Trophoblast cell (in vitro differentiated cells and primary cell): ENCODE measurements at regions not wholly inside any gene's neighbourhood (a gene's known extent, or its start where the extent isn't known, plus 50 kb on each side); places are given as distances from the start of the nearest gene placed in this dataset.

Source experiments
- DNase-seq, 2 donors: peaks; one replicate each; pipeline ENCODE4 v3.0.0-alpha.2; 2016
- H2AFZ ChIP-seq: 2 replicates; pipeline ENCODE4 v1.6.1; 2013; ENCODE audit warnings: low read length, moderate library complexity, mild to moderate bottlenecking; ENCODE audit not compliant: insufficient read depth, poor library complexity
- H2AK5ac ChIP-seq: 2 replicates; pipeline ENCODE4 v1.6.1; 2013; ENCODE audit warnings: mild to moderate bottlenecking, low read length
- H2BK120ac ChIP-seq: 2 replicates; pipeline ENCODE4 v1.6.1; 2013; ENCODE audit warnings: low read length, mild to moderate bottlenecking, moderate library complexity; ENCODE audit not compliant: insufficient read depth, poor library complexity
- H2BK12ac ChIP-seq: 2 replicates; pipeline ENCODE4 v1.6.1; 2013; ENCODE audit warnings: mild to moderate bottlenecking, low read length, moderate library complexity
- H2BK5ac ChIP-seq: 2 replicates; pipeline ENCODE4 v1.6.1; 2013; ENCODE audit warnings: low read length, low read depth, moderate library complexity, mild to moderate bottlenecking; ENCODE audit not compliant: poor library complexity
- H3K14ac ChIP-seq: 2 replicates; pipeline ENCODE4 v1.6.1; 2013; ENCODE audit warnings: mild to moderate bottlenecking, low read length
- H3K18ac ChIP-seq: 2 replicates; pipeline ENCODE4 v1.6.1; 2013; ENCODE audit warnings: mild to moderate bottlenecking, low read length
- H3K23ac ChIP-seq: 2 replicates; pipeline ENCODE4 v1.6.1; 2013; ENCODE audit warnings: low read length
- H3K27ac ChIP-seq: 2 replicates; pipeline ENCODE4 v1.5.1; 2013; ENCODE audit warnings: low read depth, mild to moderate bottlenecking, inconsistent platforms, low read length, moderate library complexity
- H3K27me3 ChIP-seq: 2 replicates; pipeline ENCODE4 v1.6.1; 2013; ENCODE audit warnings: inconsistent platforms, mild to moderate bottlenecking, low read length, moderate library complexity; ENCODE audit not compliant: insufficient read depth
- H3K36me3 ChIP-seq, 2 experiments: 1 replicate in 1 of 2; 2 replicates in 1 of 2; pipeline ENCODE4 v1.6.1; 2013; ENCODE audit warnings: low read length in 2 of 2, mild to moderate bottlenecking in 2 of 2, moderate library complexity in 1 of 2; ENCODE audit not compliant: insufficient read depth in 2 of 2, control insufficient read depth in 1 of 2
- H3K4ac ChIP-seq: 2 replicates; pipeline ENCODE4 v1.6.1; 2013; ENCODE audit warnings: low read depth, mild to moderate bottlenecking, low read length, moderate library complexity
- H3K4me1 ChIP-seq, 2 experiments: 1 replicate in 1 of 2; 2 replicates in 1 of 2; pipeline ENCODE4 v1.6.1; 2013; ENCODE audit warnings: low read length in 2 of 2, mild to moderate bottlenecking in 2 of 2, moderate library complexity in 1 of 2; ENCODE audit not compliant: insufficient read depth in 2 of 2, control insufficient read depth in 1 of 2
- H3K4me2 ChIP-seq: 2 replicates; pipeline ENCODE4 v1.6.1; 2013; ENCODE audit warnings: inconsistent platforms, mild to moderate bottlenecking, low read length, moderate library complexity
- H3K4me3 ChIP-seq: 2 replicates; pipeline ENCODE4 v1.5.1; 2013; ENCODE audit warnings: mild to moderate bottlenecking, low read depth, low read length, inconsistent platforms
- H3K79me1 ChIP-seq: one replicate; pipeline ENCODE4 v1.6.1; 2013; ENCODE audit warnings: low read length
- H3K79me2 ChIP-seq: 2 replicates; pipeline ENCODE4 v1.6.1; 2013; ENCODE audit warnings: low read length, mild to moderate bottlenecking; ENCODE audit not compliant: control insufficient read depth, insufficient read depth, poor library complexity
- H3K9ac ChIP-seq: 2 replicates; pipeline ENCODE4 v1.6.1; 2013; ENCODE audit warnings: mild to moderate bottlenecking, low read length
- H3K9me3 ChIP-seq: 2 replicates; pipeline ENCODE4 v1.6.1; 2013; ENCODE audit warnings: low read depth, mild to moderate bottlenecking, control low read depth, inconsistent platforms, low read length; ENCODE audit not compliant: insufficient read depth
- H4K12ac ChIP-seq: 2 replicates; pipeline ENCODE4 v1.6.1; 2013; ENCODE audit warnings: low read depth, mild to moderate bottlenecking, low read length, moderate library complexity
- H4K8ac ChIP-seq: 2 replicates; pipeline ENCODE4 v1.6.1; 2013; ENCODE audit warnings: low read depth, mild to moderate bottlenecking, low read length, moderate library complexity
- H4K91ac ChIP-seq: one replicate; pipeline ENCODE4 v1.6.1; 2013; ENCODE audit warnings: low read depth, mild to moderate bottlenecking, low read length, moderate library complexity
- WGBS: extraction: QIAGEN DNeasy Blood & Tissue Kit; methylation state at CpG from one replicate; pipeline ENCODE4 v1.1.7; 2013; ENCODE audit warnings: missing lambda C conversion rate; ENCODE audit not compliant: insufficient read length, insufficient coverage; ENCODE audit errors: extremely low coverage; 5-methylcytosine and 5-hydroxymethylcytosine counted together

- no peak overlapping the region for H2BK5ac ChIP-seq
- no peak overlapping the region for H2AK5ac ChIP-seq
- H3K27me3 ChIP-seq, result no peaks in the 10 kb centered on the region
- no peaks in the 10 kb centered on the region for H3K36me3 ChIP-seq
- no peak for DNase-seq
- H3K79me1 ChIP-seq, result no peaks in the 10 kb centered on the region
- H4K12ac ChIP-seq, result no peak overlapping the region
- H3K4me2 ChIP-seq, result no peak overlapping the region
- no peak overlapping the region for H2BK12ac ChIP-seq
- WGBS, result no CpG with 5 or more reads among the region's 2 CpGs
- no peaks in the 10 kb centered on the region for H3K79me2 ChIP-seq
- H3K4me1 ChIP-seq, result no peaks in the 10 kb centered on the region
- no peak overlapping the region for H2BK120ac ChIP-seq
- no peak overlapping the region for H3K4me3 ChIP-seq
- H4K91ac ChIP-seq, result no peak overlapping the region
- no peak overlapping the region for H3K23ac ChIP-seq
- no peak overlapping the region for H3K27ac ChIP-seq
- H4K8ac ChIP-seq, result no peak overlapping the region
- peaks cover under 1% of the 10 kb centered on the region for H3K9me3 ChIP-seq
- no peak overlapping the region for H3K14ac ChIP-seq
- no peak overlapping the region for H3K9ac ChIP-seq
- H2AFZ ChIP-seq, result no peak overlapping the region
- no peak overlapping the region for H3K18ac ChIP-seq
- H3K4ac ChIP-seq, result no peak overlapping the region
Observed at GRCh38 chr7:128145191-128145590, 95.9 kb upstream of the LEP start.

GRCh38 chr7:128146052-128146451 is 95.0 kb upstream of the LEP start:
- Histone ChIP-seq H2BK120ac (no peak overlapping the region), H3K27me3 (no peaks in the 10 kb centered on the region), H4K8ac (no peak overlapping the region), H2BK12ac (no peak overlapping the region), H3K79me1 (no peaks in the 10 kb centered on the region), H3K36me3 (no peaks in the 10 kb centered on the region), H3K4me3 (no peak overlapping the region), H3K23ac (no peak overlapping the region), H3K9me3 (peaks cover 1% of the 10 kb centered on the region), H2AFZ (no peak overlapping the region), H3K27ac (no peak overlapping the region), H2BK5ac (no peak overlapping the region), H4K12ac (no peak overlapping the region), H3K4me1 (no peaks in the 10 kb centered on the region), H3K4ac (no peak overlapping the region), H3K18ac (no peak overlapping the region), H3K9ac (no peak overlapping the region), H3K79me2 (no peaks in the 10 kb centered on the region), H3K4me2 (no peak overlapping the region), H4K91ac (no peak overlapping the region), H2AK5ac (no peak overlapping the region), H3K14ac (no peak overlapping the region)
- no CpG with 5 or more reads among the region's 4 CpGs for WGBS
- DNase-seq, result no peak

GRCh38 chr7:128148676-128149075 is 92.4 kb upstream of the LEP start:
- Histone ChIP-seq H3K4me3 (no peak overlapping the region), H3K36me3 (no peaks in the 10 kb centered on the region), H3K18ac (no peak overlapping the region), H3K27ac (no peak overlapping the region), H3K27me3 (no peaks in the 10 kb centered on the region), H4K8ac (no peak overlapping the region), H2BK5ac (no peak overlapping the region), H4K91ac (no peak overlapping the region), H2BK12ac (no peak overlapping the region), H2AFZ (no peak overlapping the region), H3K4me1 (no peaks in the 10 kb centered on the region), H3K4ac (no peak overlapping the region), H2AK5ac (no peak overlapping the region), H3K9ac (no peak overlapping the region), H3K4me2 (no peak overlapping the region), H3K9me3 (peaks cover 3% of the 10 kb centered on the region), H3K79me1 (no peaks in the 10 kb centered on the region), H3K23ac (no peak overlapping the region), H2BK120ac (no peak overlapping the region), H4K12ac (no peak overlapping the region), H3K14ac (no peak overlapping the region), H3K79me2 (no peaks in the 10 kb centered on the region)
- no CpG with 5 or more reads among the region's 4 CpGs for WGBS
- DNase-seq, result no peak

GRCh38 chr7:128150223-128150865 is 90.7 kb upstream of the LEP start:
- Histone ChIP-seq H3K36me3 (no peaks in the 10 kb centered on the region), H2BK120ac (no peak overlapping the region), H3K4ac (no peak overlapping the region), H2BK5ac (no peak overlapping the region), H3K14ac (no peak overlapping the region), H3K79me2 (no peaks in the 10 kb centered on the region), H2BK12ac (no peak overlapping the region), H3K4me2 (no peak overlapping the region), H3K23ac (no peak overlapping the region), H3K9ac (no peak overlapping the region), H3K4me3 (no peak overlapping the region), H4K8ac (no peak overlapping the region), H4K12ac (no peak overlapping the region), H3K79me1 (no peaks in the 10 kb centered on the region), H3K27me3 (no peaks in the 10 kb centered on the region), H3K4me1 (peaks cover 0 to 2% of the 10 kb centered on the region in 2 experiments), H3K18ac (no peak overlapping the region), H2AK5ac (no peak overlapping the region), H3K27ac (no peak overlapping the region), H2AFZ (no peak overlapping the region), H4K91ac (no peak overlapping the region), H3K9me3 (peaks cover 3% of the 10 kb centered on the region)
- WGBS, result no CpG with 5 or more reads among the region's 7 CpGs
- no peak for DNase-seq
